ENCODE measurements at regions not wholly inside any gene's neighbourhood (a gene's known extent, or its start where the extent isn't known, plus 50 kb on each side); places are given as distances from the start of the nearest gene placed in this dataset.

GRCh38 chr2:104768694-104769093, 85.2 kb upstream of the POU3F3 start:
- no peaks in the 10 kb centered on the region for H3F3A ChIP-seq (ENCODE audit: insufficient read depth)
- no peaks in the 10 kb centered on the region for H3K36me3 ChIP-seq (ENCODE audit: low read length)
- H3K79me2 ChIP-seq (ENCODE audit: insufficient read depth, low read length), result no peaks in the 10 kb centered on the region
- H3K9me2 ChIP-seq (replicated peaks; ENCODE audit: insufficient read depth, low read length), result no peaks in the 10 kb centered on the region
- H4K20me1 ChIP-seq (ENCODE audit: low read depth, low read length), result no peaks in the 10 kb centered on the region
- H3K9me3 ChIP-seq (ENCODE audit: insufficient read depth, low read length), result no peaks in the 10 kb centered on the region
- H3K27me3 ChIP-seq (ENCODE audit: low read length), result no peaks in the 10 kb centered on the region
- TF ChIP-seq EZH2phosphoT487 (conservative IDR thresholded peaks at IDR 0.05; ENCODE audit: low read length), result no peak
- no peak overlapping the region for H3K4me2 ChIP-seq (ENCODE audit: low read depth, low read length, poor library complexity, severe bottlenecking)
- no peak overlapping the region for H3K27ac ChIP-seq (ENCODE audit: low read depth, low read length)
- no peak overlapping the region for H3K4me3 ChIP-seq (ENCODE audit: insufficient read depth, low read length, poor library complexity, severe bottlenecking)
- H2AFZ ChIP-seq (ENCODE audit: low read depth, low read length, severe bottlenecking), result no peak overlapping the region
- no peak overlapping the region for H3K9ac ChIP-seq (ENCODE audit: low read length)

- H3K27me3 ChIP-seq (ENCODE audit: low read length), result no peaks in the 10 kb centered on the region
- no peak overlapping the region for H3K4me2 ChIP-seq (ENCODE audit: low read depth, low read length, poor library complexity, severe bottlenecking)
- H3K79me2 ChIP-seq (ENCODE audit: insufficient read depth, low read length), result no peaks in the 10 kb centered on the region
- H3K9me3 ChIP-seq (ENCODE audit: insufficient read depth, low read length), result no peaks in the 10 kb centered on the region
- no peaks in the 10 kb centered on the region for H4K20me1 ChIP-seq (ENCODE audit: low read depth, low read length)
- H3K9ac ChIP-seq (ENCODE audit: low read length), result no peak overlapping the region
- H3K4me3 ChIP-seq (ENCODE audit: insufficient read depth, low read length, poor library complexity, severe bottlenecking), result no peak overlapping the region
- TF ChIP-seq CTCF (IDR thresholded peaks at IDR 0.05; ENCODE audit: insufficient read depth, low read length, poor library complexity, severe bottlenecking), result no peak
- TF ChIP-seq EZH2phosphoT487 (conservative IDR thresholded peaks at IDR 0.05; ENCODE audit: low read length), result no peak
- H3K9me2 ChIP-seq (replicated peaks; ENCODE audit: insufficient read depth, low read length), result no peaks in the 10 kb centered on the region
- H3F3A ChIP-seq (ENCODE audit: insufficient read depth), result no peaks in the 10 kb centered on the region
- no peak overlapping the region for H2AFZ ChIP-seq (ENCODE audit: low read depth, low read length, severe bottlenecking)
- H3K27ac ChIP-seq (ENCODE audit: low read depth, low read length), result no peak overlapping the region
- H3K36me3 ChIP-seq (ENCODE audit: low read length), result no peaks in the 10 kb centered on the region
These were observed 84.8 kb upstream of the POU3F3 start for GRCh38 chr2:104769096-104769495.

GRCh38 chr2:104772996-104773395, 80.9 kb upstream of the POU3F3 start:
- H3K27me3 ChIP-seq (ENCODE audit: low read length), result no peaks in the 10 kb centered on the region
- H3K9me2 ChIP-seq (replicated peaks; ENCODE audit: insufficient read depth, low read length), result no peaks in the 10 kb centered on the region
- H4K20me1 ChIP-seq (ENCODE audit: low read depth, low read length), result no peaks in the 10 kb centered on the region
- H3K9ac ChIP-seq (ENCODE audit: low read length), result no peak overlapping the region
- TF ChIP-seq EZH2phosphoT487 (conservative IDR thresholded peaks at IDR 0.05; ENCODE audit: low read length), result no peak
- no peak for TF ChIP-seq CTCF (IDR thresholded peaks at IDR 0.05; ENCODE audit: insufficient read depth, low read length, poor library complexity, severe bottlenecking)
- no peak overlapping the region for H3K4me3 ChIP-seq (ENCODE audit: insufficient read depth, low read length, poor library complexity, severe bottlenecking)
- H3F3A ChIP-seq (ENCODE audit: insufficient read depth), result no peaks in the 10 kb centered on the region
- no peak overlapping the region for H3K4me2 ChIP-seq (ENCODE audit: low read depth, low read length, poor library complexity, severe bottlenecking)
- no peaks in the 10 kb centered on the region for H3K36me3 ChIP-seq (ENCODE audit: low read length)
- no peaks in the 10 kb centered on the region for H3K9me3 ChIP-seq (ENCODE audit: insufficient read depth, low read length)
- H2AFZ ChIP-seq (ENCODE audit: low read depth, low read length, severe bottlenecking), result no peak overlapping the region
- H3K27ac ChIP-seq (ENCODE audit: low read depth, low read length), result no peak overlapping the region
- no peaks in the 10 kb centered on the region for H3K79me2 ChIP-seq (ENCODE audit: insufficient read depth, low read length)

GRCh38 chr2:104774631-104775030, 79.3 kb upstream of the POU3F3 start:
- Histone ChIP-seq H3K4me3 (ENCODE audit: insufficient read depth, low read length, poor library complexity, severe bottlenecking) (no peak overlapping the region), H2AFZ (ENCODE audit: low read depth, low read length, severe bottlenecking) (no peak overlapping the region), H3K27ac (ENCODE audit: low read depth, low read length) (no peak overlapping the region), H3K27me3 (ENCODE audit: low read length) (no peaks in the 10 kb centered on the region), H3K4me2 (ENCODE audit: low read depth, low read length, poor library complexity, severe bottlenecking) (no peak overlapping the region), H3F3A (ENCODE audit: insufficient read depth) (no peaks in the 10 kb centered on the region), H3K9me3 (ENCODE audit: insufficient read depth, low read length) (no peaks in the 10 kb centered on the region), H3K9ac (ENCODE audit: low read length) (no peak overlapping the region), H4K20me1 (ENCODE audit: low read depth, low read length) (no peaks in the 10 kb centered on the region), H3K79me2 (ENCODE audit: insufficient read depth, low read length) (no peaks in the 10 kb centered on the region), H3K9me2 (replicated peaks; ENCODE audit: insufficient read depth, low read length) (no peaks in the 10 kb centered on the region), H3K36me3 (ENCODE audit: low read length) (no peaks in the 10 kb centered on the region)
- TF ChIP-seq CTCF (IDR thresholded peaks at IDR 0.05; ENCODE audit: insufficient read depth, low read length, poor library complexity, severe bottlenecking), result no peak
- no peak for TF ChIP-seq EZH2phosphoT487 (conservative IDR thresholded peaks at IDR 0.05; ENCODE audit: low read length)
